ENCODE measurements at regions not wholly inside any gene's neighbourhood (a gene's known extent, or its start where the extent isn't known, plus 50 kb on each side); places are given as distances from the start of the nearest gene placed in this dataset.
"Not testable (repeated sequence)": the region's sequence is repeated elsewhere in the genome, so short reads cannot be mapped to it uniquely, and the experiment has no call there.

DNA sequence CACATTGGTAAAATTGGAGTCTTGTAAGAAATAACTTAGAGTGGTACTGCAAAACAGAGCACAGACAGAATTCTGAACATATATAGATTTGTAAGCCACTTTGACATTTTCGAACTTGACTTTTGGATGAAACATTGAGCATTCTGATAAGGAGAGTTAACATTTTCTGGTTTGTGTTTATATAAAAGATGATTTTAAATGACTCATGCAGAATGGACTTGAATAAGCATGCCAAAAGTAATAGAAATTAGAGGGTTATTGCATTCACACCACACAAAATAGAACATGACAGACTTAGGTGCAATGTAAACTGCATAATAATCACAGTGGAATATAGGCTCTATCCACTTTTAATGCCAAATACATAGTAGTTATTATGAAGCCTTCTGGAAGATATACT is 507.0 kb downstream of the DACH1 start:
- no peak for FAIRE-seq
- TF ChIP-seq CTCF (IDR thresholded peaks at IDR 0.05; ENCODE audit: insufficient read depth, low read length, severe bottlenecking), result no peak
- Histone ChIP-seq H3K4me3 (ENCODE audit: low read depth, low read length) (no peak overlapping the region), H3K27me3 (ENCODE audit: control insufficient read depth, insufficient read depth, low read length) (no peaks in the 10 kb centered on the region), H3K36me3 (ENCODE audit: control insufficient read depth, insufficient read depth, low read length) (no peaks in the 10 kb centered on the region)
- peak; percentile 82 for DNase-seq (ENCODE audit: low read depth)

DNA sequence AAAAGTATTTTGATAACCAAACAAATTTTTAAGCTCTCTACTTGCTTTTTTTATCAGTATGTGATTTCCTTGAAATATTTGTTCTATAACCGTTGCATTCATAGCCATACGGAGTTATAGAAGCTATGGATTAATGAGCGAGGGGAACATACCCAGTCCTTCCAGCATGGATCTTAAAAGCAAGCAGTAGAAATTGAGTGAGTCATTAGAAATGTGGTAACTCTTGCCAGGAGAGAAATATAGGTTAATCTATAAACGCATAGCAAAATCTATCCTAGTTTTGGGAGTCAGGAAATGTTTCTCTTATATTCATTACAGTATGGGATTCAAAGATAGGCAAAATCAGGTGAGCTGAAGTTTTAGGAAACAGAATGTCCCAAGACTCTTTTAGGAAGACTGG is 507.4 kb downstream of the DACH1 start:
- no peaks in the 10 kb centered on the region for H3K27me3 ChIP-seq (ENCODE audit: control insufficient read depth, insufficient read depth, low read length)
- FAIRE-seq, result no peak
- no peaks in the 10 kb centered on the region for H3K36me3 ChIP-seq (ENCODE audit: control insufficient read depth, insufficient read depth, low read length)

GRCh38 chr13:71358218-71358617 is 508.8 kb downstream of the DACH1 start:
- no peak overlapping the region for H3K4me3 ChIP-seq (ENCODE audit: low read depth, low read length)
- H3K36me3 ChIP-seq (ENCODE audit: control insufficient read depth, insufficient read depth, low read length), result no peaks in the 10 kb centered on the region
- FAIRE-seq (no peak), DNase-seq (ENCODE audit: low read depth) (peak; percentile 95)
- no peaks in the 10 kb centered on the region for H3K27me3 ChIP-seq (ENCODE audit: control insufficient read depth, insufficient read depth, low read length)
- no peak for TF ChIP-seq CTCF (IDR thresholded peaks at IDR 0.05; ENCODE audit: insufficient read depth, low read length, severe bottlenecking)

More for the DNA sequence above, 507.4 kb downstream of the DACH1 start:
- no peak overlapping the region for H3K4me3 ChIP-seq (ENCODE audit: low read depth, low read length)
- no peak for TF ChIP-seq CTCF (IDR thresholded peaks at IDR 0.05; ENCODE audit: insufficient read depth, low read length, severe bottlenecking)
- peak; percentile 69 for DNase-seq (ENCODE audit: low read depth)

GRCh38 chr13:71355010-71355409 is 512.0 kb downstream of the DACH1 start:
- H3K27me3 ChIP-seq (ENCODE audit: control insufficient read depth, insufficient read depth, low read length), result no peaks in the 10 kb centered on the region
- H3K4me3 ChIP-seq (ENCODE audit: low read depth, low read length), result no peak overlapping the region
- no peak for FAIRE-seq
- no peak for TF ChIP-seq CTCF (IDR thresholded peaks at IDR 0.05; ENCODE audit: insufficient read depth, low read length, severe bottlenecking)
- H3K36me3 ChIP-seq (ENCODE audit: control insufficient read depth, insufficient read depth, low read length), result no peaks in the 10 kb centered on the region
- DNase-seq (ENCODE audit: low read depth), result no peak

DNA sequence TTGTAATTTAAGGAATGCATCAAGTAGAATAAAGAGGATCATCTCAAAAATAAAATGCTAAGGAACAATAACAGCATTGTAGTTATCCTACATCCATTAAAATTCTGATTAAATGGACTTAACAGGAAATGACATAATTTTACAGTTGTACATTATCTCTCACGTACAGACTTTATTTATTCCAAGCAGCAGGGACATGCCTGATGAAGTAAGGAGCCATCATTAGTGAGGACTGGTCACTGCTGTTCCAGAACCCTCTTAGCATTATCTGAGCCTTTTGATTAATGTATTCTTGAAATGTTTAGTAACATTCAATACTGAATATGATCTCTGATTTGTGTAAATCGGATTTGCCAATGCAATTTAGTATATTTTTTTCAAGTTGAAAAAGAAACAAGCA is 516.1 kb downstream of the DACH1 start:
- H3K27me3 ChIP-seq (ENCODE audit: control insufficient read depth, insufficient read depth, low read length), result no peaks in the 10 kb centered on the region
- DNase-seq (ENCODE audit: low read depth) (no peak), FAIRE-seq (no peak)
- H3K4me3 ChIP-seq (ENCODE audit: low read depth, low read length), result no peak overlapping the region
- TF ChIP-seq CTCF (IDR thresholded peaks at IDR 0.05; ENCODE audit: insufficient read depth, low read length, severe bottlenecking), result no peak
- H3K36me3 ChIP-seq (ENCODE audit: control insufficient read depth, insufficient read depth, low read length), result no peaks in the 10 kb centered on the region

DNA sequence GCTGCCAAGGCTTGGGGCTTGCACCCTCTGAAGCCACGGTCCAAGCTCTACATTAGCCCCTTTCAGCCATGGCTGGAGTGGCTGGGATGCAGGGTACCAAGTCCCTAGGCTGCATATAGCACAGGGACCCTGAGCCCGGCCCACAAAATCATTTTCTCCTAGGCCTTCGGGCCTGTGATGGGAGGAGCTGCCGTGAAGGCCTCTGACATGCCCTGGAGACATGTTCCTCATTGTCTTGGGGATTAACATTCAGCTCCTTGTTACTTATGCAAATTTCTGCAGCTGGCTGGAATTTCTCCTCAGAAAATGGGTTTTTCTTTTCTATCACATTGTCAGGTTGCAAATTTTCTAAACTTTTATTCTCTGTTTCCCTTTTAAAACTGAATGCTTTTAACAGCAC is 521.1 kb downstream of the DACH1 start:
- H3K36me3 ChIP-seq (ENCODE audit: control insufficient read depth, insufficient read depth, low read length); H3K27me3 ChIP-seq (ENCODE audit: control insufficient read depth, insufficient read depth, low read length); DNase-seq (ENCODE audit: low read depth); FAIRE-seq; H3K4me3 ChIP-seq (ENCODE audit: low read depth, low read length): not testable (repeated sequence)

Measured in bronchial epithelial cell (primary cell).